GM23338 (cell line): ENCODE measurements at regions not wholly inside any gene's neighbourhood (a gene's known extent, or its start where the extent isn't known, plus 50 kb on each side); places are given as distances from the start of the nearest gene placed in this dataset.

ENCODE experiments used
- ATAC-seq: fragments of 200-7000 bp; cut with Tn5 transposase; 3 replicates; pipeline ENCODE4 v1.9.1; 2020
- DNase-seq: peaks from one replicate; pipeline ENCODE4 v3.0.0-alpha.2; 2015; ENCODE audit warnings: low spot score
- H2AFZ ChIP-seq: fragments of 200-600 bp; sonication (generic); 2 replicates; pipeline ENCODE4 v1.8.0; 2016; ENCODE audit warnings: antibody characterized with exemption, mild to moderate bottlenecking, moderate library complexity
- H3F3A ChIP-seq: fragments of 200-600 bp; sonication (generic); replicated peaks from 2 replicates; pipeline ENCODE4 v1.8.0; 2017; ENCODE audit warnings: antibody characterized with exemption, mixed run types, low read depth
- H3K27ac ChIP-seq: fragments of 200-600 bp; sonication (generic); 2 replicates; pipeline ENCODE4 v1.6.1; 2016; ENCODE audit warnings: low read depth
- H3K27me3 ChIP-seq: fragments of 200-600 bp; sonication (generic); 2 replicates; pipeline ENCODE4 v1.8.0; 2016; ENCODE audit warnings: mild to moderate bottlenecking, mixed run types, moderate library complexity; ENCODE audit not compliant: insufficient read depth
- H3K36me3 ChIP-seq: fragments of 200-600 bp; sonication (generic); 2 replicates; pipeline ENCODE4 v1.8.0; 2016; ENCODE audit warnings: mild to moderate bottlenecking; ENCODE audit not compliant: insufficient read depth
- H3K4me1 ChIP-seq: fragments of 200-600 bp; sonication (generic); 2 replicates; pipeline ENCODE4 v1.8.0; 2016; ENCODE audit warnings: mild to moderate bottlenecking, moderate library complexity; ENCODE audit not compliant: insufficient read depth
- H3K4me2 ChIP-seq: fragments of 200-600 bp; sonication (generic); 2 replicates; pipeline ENCODE4 v1.7.1; 2017; ENCODE audit warnings: mixed run types
- H3K4me3 ChIP-seq: fragments of 200-600 bp; sonication (generic); 2 replicates; pipeline ENCODE4 v1.6.1; 2016; ENCODE audit warnings: mixed run types
- H3K79me2 ChIP-seq: fragments of 200-600 bp; sonication (generic); replicated peaks from 2 replicates; pipeline ENCODE4 v1.8.0; 2017; ENCODE audit warnings: mild to moderate bottlenecking; ENCODE audit not compliant: insufficient read depth
- H3K9me2 ChIP-seq: fragments of 200-600 bp; sonication (generic); 2 replicates; pipeline ENCODE4 v1.8.0; 2017; ENCODE audit not compliant: insufficient read depth
- H4K20me1 ChIP-seq: fragments of 200-600 bp; sonication (generic); replicated peaks from 2 replicates; pipeline ENCODE4 v1.8.0; 2017; ENCODE audit warnings: mild to moderate bottlenecking; ENCODE audit not compliant: insufficient read depth
- H3K27ac Mint-ChIP-seq: 2 replicates; pipeline ENCODE4 v1.8.0; 2020; ENCODE audit warnings: inconsistent platforms, mild to moderate bottlenecking, moderate library complexity, mixed read lengths
- H3K27me3 Mint-ChIP-seq: 3 replicates; pipeline ENCODE4 v1.8.0; 2022; ENCODE audit warnings: low read depth, mild to moderate bottlenecking, moderate library complexity, mixed read lengths, inconsistent platforms; ENCODE audit not compliant: insufficient read depth, poor library complexity
- H3K36me3 Mint-ChIP-seq: 3 replicates; pipeline ENCODE4 v1.8.0; 2021; ENCODE audit warnings: low read depth, mild to moderate bottlenecking, inconsistent platforms, moderate library complexity, mixed read lengths
- H3K4me1 Mint-ChIP-seq: 3 replicates; pipeline ENCODE4 v1.8.0; 2020; ENCODE audit warnings: mild to moderate bottlenecking, inconsistent platforms, mixed read lengths
- H3K4me3 Mint-ChIP-seq: 3 replicates; pipeline ENCODE4 v1.8.0; 2021; ENCODE audit warnings: moderate library complexity, mild to moderate bottlenecking, inconsistent platforms, mixed read lengths
- H3K9me3 Mint-ChIP-seq: 3 replicates; pipeline ENCODE4 v1.8.0; 2020; ENCODE audit warnings: moderate library complexity, mild to moderate bottlenecking, inconsistent platforms, mixed read lengths
- CREB1 ChIP-seq: fragments of 250-450 bp; sonication (Bioruptor Pico); IDR thresholded peaks from 2 replicates; pipeline ENCODE4 v1.5.0; 2020; ENCODE audit warnings: low read depth, mild to moderate bottlenecking, moderate library complexity
- CTCF ChIP-seq, 2 experiments: fragments of 200-600 bp in 1 of 2; sonication (generic) in 1 of 2; conservative IDR thresholded peaks; 2 replicates each; pipeline versions ENCODE4 v1.5.1 to v1.6.1; 2016 to 2017; ENCODE audit warnings: antibody characterized with exemption in 2 of 2, low read depth in 2 of 2, mild to moderate bottlenecking in 2 of 2, moderate library complexity in 1 of 2
- ETS1 ChIP-seq: IDR thresholded peaks from 2 replicates; pipeline ENCODE4 v1.6.1; 2016; ENCODE audit warnings: antibody characterized with exemption
- JUNB ChIP-seq: IDR thresholded peaks from one replicate; pipeline ENCODE4 v1.6.1; 2016; ENCODE audit warnings: antibody characterized with exemption; ENCODE audit not compliant: unreplicated experiment
- NANOG ChIP-seq: IDR thresholded peaks from 2 replicates; pipeline ENCODE4 v1.6.1; 2016; ENCODE audit warnings: antibody characterized with exemption, borderline replicate concordance
- REST ChIP-seq: IDR thresholded peaks from one replicate; pipeline ENCODE4 v1.6.1; 2018; ENCODE audit warnings: antibody characterized with exemption; ENCODE audit not compliant: unreplicated experiment
- STAT1 ChIP-seq: IDR thresholded peaks from one replicate; pipeline ENCODE4 v1.6.1; 2016; ENCODE audit warnings: antibody characterized with exemption; ENCODE audit not compliant: unreplicated experiment
- ZNF114 ChIP-seq: fragments of 250-450 bp; sonication (Bioruptor Pico); IDR thresholded peaks from 2 replicates; pipeline ENCODE4 v1.5.0; 2020; ENCODE audit warnings: mild to moderate bottlenecking, moderate library complexity

- H3F3A ChIP-seq = no peaks in the 10 kb centered on the region
- Mint-ChIP-seq H3K4me3 (no peak overlapping the region), H3K4me1 (peaks cover 14% of the 10 kb centered on the region; the same call in 2 of the 3 replicates), H3K9me3 (no peaks in the 10 kb centered on the region), H3K27ac (no peak overlapping the region), H3K36me3 (no peaks in the 10 kb centered on the region), H3K27me3 (no peaks in the 10 kb centered on the region)
- H2AFZ ChIP-seq = no peak overlapping the region
- H3K4me3 ChIP-seq = no peak overlapping the region
- no peaks in the 10 kb centered on the region for H3K27me3 ChIP-seq
- no peaks in the 10 kb centered on the region for H4K20me1 ChIP-seq
- H3K4me1 ChIP-seq = no peaks in the 10 kb centered on the region
- H3K9me2 ChIP-seq = no peaks in the 10 kb centered on the region
- no peaks in the 10 kb centered on the region for H3K79me2 ChIP-seq
- DNase-seq (peak; percentile 41), ATAC-seq (no peak; the same call in 2 of the 3 replicates)
- TF ChIP-seq REST (no peak), NANOG (no peak), CREB1 (CRISPR knock-in tag) (no peak), STAT1 (no peak), ETS1 (no peak)
- no peak overlapping the region for H3K4me2 ChIP-seq
- H3K36me3 ChIP-seq = no peaks in the 10 kb centered on the region
- no peak overlapping the region for H3K27ac ChIP-seq
Measured at GRCh38 chr11:22491555-22492225, 133.9 kb downstream of the FANCF start.

GRCh38 chr11:22479971-22480720 lies 142.0 kb downstream of the SLC17A6 start:
- H3K4me1 Mint-ChIP-seq = no peaks in the 10 kb centered on the region
- no peaks in the 10 kb centered on the region for H3F3A ChIP-seq
- no peak overlapping the region for H3K4me3 ChIP-seq
- no peaks in the 10 kb centered on the region for H3K27me3 ChIP-seq
- H3K4me2 ChIP-seq = no peak overlapping the region
- H3K9me3 Mint-ChIP-seq = no peaks in the 10 kb centered on the region
- no peak for DNase-seq
- no peaks in the 10 kb centered on the region for H3K36me3 ChIP-seq
- no peaks in the 10 kb centered on the region for H3K4me1 ChIP-seq
- H4K20me1 ChIP-seq = no peaks in the 10 kb centered on the region
- H3K79me2 ChIP-seq = no peaks in the 10 kb centered on the region
- H3K9me2 ChIP-seq = no peaks in the 10 kb centered on the region; the same call in 1 of the 2 replicates
- H3K36me3 Mint-ChIP-seq = no peaks in the 10 kb centered on the region
- no peaks in the 10 kb centered on the region for H3K27me3 Mint-ChIP-seq
- no peak overlapping the region for H3K4me3 Mint-ChIP-seq
- ATAC-seq = no peak
- H3K27ac Mint-ChIP-seq = no peak overlapping the region
- H2AFZ ChIP-seq = no peak overlapping the region
- no peak overlapping the region for H3K27ac ChIP-seq
- no peak for TF ChIP-seq JUNB
- TF ChIP-seq CTCF (conservative IDR thresholded peaks at IDR 0.05; ENCODE audit: low read depth in 2 of 2) = no peak
- no peak for TF ChIP-seq ZNF114 (CRISPR knock-in tag)
